Thyroid gland (tissue), 4 donors: ENCODE measurements at regions not wholly inside any gene's neighbourhood (a gene's known extent, or its start where the extent isn't known, plus 50 kb on each side); places are given as distances from the start of the nearest gene placed in this dataset.

Experiments used
- CTCF ChIP-seq, 6 experiments: fragments of 200-600 bp in 3 of 6; fragments of 450-650 bp in 3 of 6; sonication (generic) in 3 of 6; IDR thresholded peaks; one replicate each; pipeline ENCODE4 v1.5.1; 2016 to 2019; ENCODE audit warnings: antibody characterized with exemption in 6 of 6, mild to moderate bottlenecking in 2 of 6, inconsistent platforms in 1 of 6, moderate library complexity in 1 of 6
- POLR2A ChIP-seq, 2 donors: fragments of 450-650 bp; IDR thresholded peaks; one replicate each; pipeline ENCODE4 v1.6.1; 2017; ENCODE audit warnings: antibody characterized with exemption in 2 of 2, mild to moderate bottlenecking in 2 of 2, moderate library complexity in 1 of 2

GRCh38 chr6:138571585-138572166 is 72.4 kb upstream of the NHSL1 start:
- TF ChIP-seq CTCF (IDR thresholded peaks at IDR 0.05) (no peak), POLR2A (IDR thresholded peaks at IDR 0.05) (no peak)
